Gastroesophageal sphincter (tissue), 3 donors: ENCODE measurements at regions not wholly inside any gene's neighbourhood (a gene's known extent, or its start where the extent isn't known, plus 50 kb on each side); places are given as distances from the start of the nearest gene placed in this dataset.

Experiments
- CTCF ChIP-seq, 4 experiments: fragments of 200-600 bp in 2 of 4; fragments of 450-650 bp in 2 of 4; sonication (generic) in 1 of 4; IDR thresholded peaks; one replicate each; pipeline ENCODE4 v1.5.1; 2017 to 2019; ENCODE audit warnings: antibody characterized with exemption in 4 of 4, mild to moderate bottlenecking in 2 of 4, moderate library complexity in 2 of 4
- POLR2A ChIP-seq, 2 donors: fragments of 450-650 bp; IDR thresholded peaks; one replicate each; pipeline ENCODE4 v1.6.1; 2017; ENCODE audit warnings: antibody characterized with exemption in 2 of 2, mild to moderate bottlenecking in 2 of 2, moderate library complexity in 1 of 2

- no peak for TF ChIP-seq POLR2A (IDR thresholded peaks at IDR 0.05)
- no peak for TF ChIP-seq CTCF (IDR thresholded peaks at IDR 0.05)
Observed at GRCh38 chr3:59469948-59470723, 420.3 kb upstream of the CFAP20DC start.
